NCI-H774 (cell line): ENCODE measurements at regions not wholly inside any gene's neighbourhood (a gene's known extent, or its start where the extent isn't known, plus 50 kb on each side); places are given as distances from the start of the nearest gene placed in this dataset.

Experiments used
- DNase-seq: peaks from one replicate; lab custom pipeline; 2025; lab: John Stamatoyannopoulos, UW

DNA sequence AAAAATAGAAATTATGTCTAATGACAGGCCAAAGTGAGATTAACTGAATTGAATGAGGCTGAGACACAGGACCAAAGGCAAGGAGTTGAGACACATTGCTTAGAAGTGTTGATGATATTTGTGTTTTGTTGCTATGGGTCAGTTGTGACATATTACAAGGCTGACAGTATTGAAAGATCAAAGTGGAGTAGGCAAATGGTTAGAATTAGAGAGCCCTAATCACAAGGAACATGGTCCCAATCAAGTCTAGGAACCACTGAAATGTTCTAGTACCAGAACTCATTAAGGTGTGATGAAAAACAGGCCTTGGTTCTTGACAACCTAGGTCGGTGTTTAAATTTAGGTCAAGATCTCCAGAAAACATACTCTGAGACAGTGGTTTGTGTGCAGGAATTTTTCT, 896.3 kb upstream of the HS3ST1 start:
- DNase-seq, result no peak

DNA sequence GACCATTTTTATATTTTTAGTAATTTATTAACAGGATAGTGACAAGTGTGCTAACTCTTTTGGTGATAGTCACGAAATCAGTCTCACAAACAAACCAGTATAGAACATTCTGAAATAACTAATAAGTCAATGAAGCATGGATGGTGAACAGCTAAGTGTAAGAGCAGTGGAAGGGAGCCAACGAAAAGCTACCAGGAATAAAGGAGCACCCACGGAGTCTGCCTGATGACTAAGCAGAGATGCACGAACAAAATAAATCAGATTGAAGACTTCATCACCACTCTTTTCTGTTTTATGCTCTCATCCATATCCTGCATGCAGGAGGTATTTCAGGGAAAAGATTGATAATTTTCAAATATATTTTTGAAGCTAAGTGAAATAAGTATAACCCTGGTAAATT, 891.1 kb upstream of the HS3ST1 start:
- DNase-seq, result no peak

DNA sequence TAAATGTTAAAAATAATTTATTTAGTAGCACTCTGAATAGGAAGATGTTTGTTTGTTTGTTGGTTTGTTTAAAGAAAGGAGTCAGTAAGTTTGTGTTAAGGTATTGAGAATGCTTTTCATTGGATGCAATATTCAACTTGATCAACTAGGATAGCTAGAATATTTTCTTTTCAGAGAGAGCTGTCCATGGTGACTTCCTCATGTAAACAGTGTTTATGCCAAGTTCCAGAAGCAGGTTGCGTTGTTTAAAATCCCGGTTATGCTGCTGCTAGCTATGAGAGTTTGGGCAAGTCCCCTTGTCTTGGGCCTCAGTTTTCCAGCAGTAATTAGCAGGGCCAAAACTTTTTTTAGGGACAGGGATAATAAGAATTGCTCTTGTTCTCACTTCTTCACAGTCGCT, 876.2 kb upstream of the HS3ST1 start:
- DNase-seq, result no peak

DNA sequence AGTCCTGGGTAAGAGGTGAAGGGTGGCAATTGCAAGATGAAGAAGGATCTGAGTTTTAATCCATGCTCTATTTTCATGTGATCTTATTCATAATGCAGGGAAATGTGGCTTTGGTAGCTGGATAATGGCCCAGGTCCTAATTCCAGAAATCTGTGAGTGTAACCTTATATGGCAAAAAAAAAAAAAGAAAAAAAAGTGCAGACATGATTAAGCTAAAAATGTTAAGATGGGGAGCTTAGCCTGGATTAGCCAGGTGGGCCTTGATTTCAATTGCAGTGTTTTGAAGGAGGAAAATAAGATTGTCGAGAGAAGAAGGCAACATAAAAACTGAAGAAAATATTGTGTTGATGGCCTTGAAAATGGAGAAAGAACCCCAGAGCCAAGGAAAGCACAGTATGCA, 867.7 kb upstream of the HS3ST1 start:
- no peak for DNase-seq

DNA sequence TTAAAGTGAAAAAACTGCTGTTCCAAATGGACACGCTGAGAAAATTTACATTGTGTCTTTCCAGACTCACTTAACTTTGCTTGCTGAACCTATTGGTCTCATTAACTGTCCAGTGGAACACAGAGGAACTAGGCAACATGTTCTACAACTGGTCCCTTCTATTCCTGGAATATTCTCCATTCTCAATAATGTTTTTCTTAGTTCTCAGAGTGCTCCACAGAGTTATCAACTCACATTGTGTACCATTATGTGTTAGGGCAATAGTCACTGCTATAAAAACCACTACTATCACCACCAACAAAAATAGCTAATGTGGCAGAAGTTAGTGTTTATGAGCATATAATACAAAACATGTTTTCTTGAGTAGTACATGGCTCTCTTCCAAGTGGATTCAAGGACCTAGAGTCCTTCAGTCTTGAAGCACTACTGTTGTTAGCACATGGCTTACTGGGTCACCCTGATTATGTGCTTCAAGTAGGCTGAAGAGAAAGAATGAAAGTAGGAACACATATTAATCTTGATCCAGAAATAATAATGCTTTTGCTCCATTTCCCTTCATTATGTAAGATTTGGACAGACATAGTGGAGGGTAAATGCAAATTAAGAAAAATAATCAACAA, 865.3 kb upstream of the HS3ST1 start:
- DNase-seq, result no peak

DNA sequence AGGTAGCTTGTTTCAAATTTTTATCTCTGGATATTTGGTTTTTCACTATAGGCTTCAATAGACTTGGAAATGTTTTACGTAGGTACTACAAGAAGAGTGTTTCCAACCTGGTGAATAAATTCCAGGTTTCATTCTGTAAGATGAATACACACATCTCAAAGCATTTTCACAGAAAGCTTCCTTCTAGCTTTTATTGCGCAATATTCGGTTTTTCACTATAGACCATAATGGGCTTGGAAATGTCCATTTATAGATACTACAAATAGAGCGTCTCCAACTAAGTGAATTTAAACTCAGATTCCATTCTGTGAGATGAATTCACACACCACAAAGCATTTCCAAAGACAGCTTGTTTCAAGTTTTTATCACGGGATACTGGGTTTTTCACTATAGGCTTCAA, 857.7 kb upstream of the HS3ST1 start:
- DNase-seq, result no peak

DNA sequence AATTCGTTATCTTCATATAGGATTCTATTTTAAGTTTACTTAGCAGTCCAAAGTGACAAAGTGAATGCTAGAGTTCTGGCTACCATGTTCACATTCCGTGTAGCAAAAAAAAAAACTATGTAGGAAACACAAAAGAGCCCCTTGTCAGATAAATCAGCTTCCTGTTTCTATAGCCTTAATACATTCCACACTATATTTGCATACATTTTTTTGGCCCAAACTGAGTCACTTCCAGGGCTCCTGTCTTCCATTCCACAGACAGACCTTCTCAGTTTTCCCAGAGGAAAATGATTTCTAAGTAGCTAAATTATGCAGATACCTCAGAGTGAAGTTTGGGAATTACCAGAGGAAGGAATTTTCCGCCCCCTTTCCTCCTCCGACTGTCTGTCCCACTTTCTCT, 841.9 kb upstream of the HS3ST1 start:
- no peak for DNase-seq

DNA sequence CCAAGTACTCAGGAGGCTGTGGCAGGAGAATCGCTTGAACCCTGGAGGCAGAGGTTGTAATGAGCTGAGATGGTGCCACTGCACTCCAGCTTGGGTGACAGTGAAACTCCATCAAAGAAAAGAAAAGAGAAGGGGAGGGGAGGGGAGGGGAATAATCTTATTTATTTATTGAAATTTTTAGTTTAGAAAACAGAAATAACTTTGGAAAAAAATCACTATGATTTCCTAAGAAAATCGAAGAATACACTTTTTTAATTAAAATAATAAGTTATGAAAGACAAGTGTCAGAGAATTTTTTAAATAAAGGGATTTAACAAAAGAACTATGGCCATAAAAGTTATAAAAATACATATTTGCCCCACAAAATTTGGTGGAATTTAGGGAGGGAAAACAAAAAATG, 836.9 kb upstream of the HS3ST1 start:
- DNase-seq, result no peak

DNA sequence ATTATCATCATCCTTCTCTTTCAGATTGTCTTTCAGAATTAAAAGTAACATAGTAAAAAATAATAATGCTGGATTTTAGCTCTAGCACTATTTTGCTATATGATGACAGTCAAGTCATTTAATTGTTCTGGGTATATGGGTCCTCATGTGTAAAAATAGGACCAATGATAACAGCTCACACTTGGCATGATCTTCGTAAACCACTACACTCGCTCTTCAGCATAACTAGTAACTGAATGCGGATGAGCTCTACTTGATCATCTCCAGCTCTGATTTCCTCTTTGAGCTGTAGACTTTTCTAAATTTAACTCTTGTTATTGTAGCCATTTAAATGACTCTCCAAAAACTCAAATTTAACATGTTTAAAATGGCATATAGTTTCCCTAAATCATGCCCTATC, 831.8 kb upstream of the HS3ST1 start:
- no peak for DNase-seq

DNA sequence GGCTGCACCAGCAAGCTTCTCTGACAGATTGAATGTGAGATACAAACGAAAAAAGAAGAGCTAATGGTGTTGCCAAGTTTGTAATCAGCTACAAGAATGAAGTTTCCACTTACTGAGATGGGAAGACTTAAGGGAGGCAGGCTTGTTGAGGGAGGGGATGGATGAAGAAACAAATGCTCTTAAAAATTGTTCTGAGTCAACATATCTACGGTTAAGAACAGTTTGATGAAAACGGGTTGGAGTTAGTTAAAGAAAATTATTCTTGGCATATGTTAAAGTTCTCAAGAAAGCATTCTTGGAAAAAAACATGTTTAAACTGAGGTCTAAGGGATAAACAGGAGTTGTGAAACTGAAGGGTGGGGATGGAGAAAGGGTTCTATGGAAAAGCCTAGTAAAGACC, 816.3 kb upstream of the HS3ST1 start:
- no peak for DNase-seq

DNA sequence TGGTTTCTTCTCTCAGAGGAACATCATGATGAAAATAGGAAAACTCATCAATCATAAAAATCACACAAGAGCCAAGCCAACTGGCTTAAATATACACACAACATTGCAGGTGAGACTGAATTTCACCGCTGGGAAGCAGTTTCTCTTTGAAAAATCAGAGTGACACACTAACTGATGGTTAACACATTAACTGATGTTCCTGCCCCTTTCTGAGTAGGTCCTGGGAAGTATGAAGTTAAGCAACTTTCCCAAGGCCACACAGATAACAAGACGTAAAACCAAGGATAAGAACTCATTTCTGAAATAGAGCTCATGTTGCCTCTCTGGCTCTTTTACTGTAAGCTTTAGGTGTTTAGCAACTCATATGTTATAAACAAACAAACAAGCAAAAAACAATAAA, 813.7 kb upstream of the HS3ST1 start:
- no peak for DNase-seq

DNA sequence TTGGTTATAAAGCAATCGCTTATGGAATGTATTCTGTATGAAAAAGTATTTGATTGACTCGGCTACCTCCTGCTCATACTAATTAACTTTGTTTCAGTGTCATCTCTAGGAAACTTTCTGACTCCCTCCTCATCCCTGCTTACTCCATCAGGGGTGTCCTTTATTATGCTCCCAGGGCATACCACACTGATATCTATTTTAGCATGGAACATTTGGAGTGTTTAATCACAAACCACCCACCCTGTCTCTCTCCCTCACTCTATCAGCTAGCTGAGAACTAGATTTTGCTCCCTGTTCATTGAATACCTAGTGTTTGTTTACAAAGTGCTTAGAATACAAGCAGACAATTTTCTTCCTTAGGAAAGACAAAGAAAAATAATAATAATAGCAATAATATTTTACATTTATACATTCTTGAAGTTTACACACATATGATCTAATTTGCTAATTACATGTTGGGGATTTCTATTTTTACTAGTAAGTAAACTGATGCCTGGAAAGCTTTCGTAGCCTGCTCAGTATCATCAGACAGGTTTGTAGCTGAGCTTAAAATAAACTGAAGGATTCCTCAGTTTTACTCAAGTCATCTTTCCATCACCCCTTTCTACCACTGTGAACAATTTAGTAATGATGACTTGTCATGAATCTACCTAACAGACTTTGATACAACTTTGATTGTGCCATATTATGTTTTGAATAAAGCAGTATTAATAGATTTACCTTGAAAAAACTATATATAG, 811.4 kb upstream of the HS3ST1 start:
- no peak for DNase-seq

DNA sequence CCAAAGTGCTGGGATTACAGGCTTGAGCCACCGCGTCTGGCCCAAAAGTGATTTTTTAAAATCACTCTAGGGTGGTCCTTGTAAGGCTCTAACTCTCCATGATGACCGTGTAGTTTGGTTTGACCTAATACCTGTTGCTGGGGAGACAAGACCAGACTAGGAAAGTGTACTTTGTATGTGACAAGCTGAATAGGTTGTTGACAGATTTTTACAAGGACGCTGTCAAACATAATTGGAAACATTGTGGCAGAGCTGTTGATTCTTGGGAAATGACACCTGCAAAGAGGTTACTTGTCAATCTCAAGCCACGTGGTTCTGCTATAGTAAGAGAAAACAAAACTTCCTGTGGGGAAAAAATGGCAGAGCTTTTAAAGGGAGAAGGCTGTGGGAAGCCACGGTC, 802.4 kb upstream of the HS3ST1 start:
- no peak for DNase-seq

DNA sequence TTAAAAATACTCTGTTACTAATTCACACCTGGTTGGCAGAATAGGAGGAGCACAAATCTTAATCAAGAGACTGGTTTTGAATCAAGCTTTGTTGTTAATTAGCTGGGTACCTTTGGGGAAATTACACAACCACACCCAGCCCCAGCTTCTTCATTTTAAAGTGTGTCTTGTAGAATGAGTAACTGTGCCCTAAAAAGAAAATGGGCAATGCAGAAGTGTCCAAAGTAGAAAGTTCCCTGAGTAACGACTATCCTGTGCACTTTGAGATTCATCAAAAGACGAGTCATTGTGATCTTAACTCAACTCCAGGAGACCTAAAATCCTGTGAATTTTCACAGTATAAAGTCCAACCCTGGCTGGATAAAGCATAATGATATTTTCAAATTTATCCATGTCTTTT, 792.3 kb upstream of the HS3ST1 start:
- no peak for DNase-seq

DNA sequence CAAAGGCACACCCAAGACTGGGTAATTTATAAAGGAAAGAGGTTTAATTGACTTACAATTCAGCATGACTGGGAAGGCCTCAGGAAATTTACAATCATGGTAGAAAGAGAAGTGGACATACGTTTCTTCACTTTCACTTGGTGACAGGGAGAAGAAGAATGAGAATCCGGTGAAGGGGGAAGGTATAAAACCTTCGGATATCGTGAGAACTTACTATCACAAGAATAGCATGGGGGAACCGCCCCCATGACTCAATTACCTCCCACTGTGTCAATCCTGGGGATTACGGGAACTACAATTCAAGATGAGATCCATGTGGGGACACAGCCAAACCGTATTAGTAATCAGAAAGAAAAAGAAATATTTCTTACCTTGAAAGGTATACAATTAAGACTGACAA, 782.9 kb upstream of the HS3ST1 start:
- DNase-seq, result no peak

DNA sequence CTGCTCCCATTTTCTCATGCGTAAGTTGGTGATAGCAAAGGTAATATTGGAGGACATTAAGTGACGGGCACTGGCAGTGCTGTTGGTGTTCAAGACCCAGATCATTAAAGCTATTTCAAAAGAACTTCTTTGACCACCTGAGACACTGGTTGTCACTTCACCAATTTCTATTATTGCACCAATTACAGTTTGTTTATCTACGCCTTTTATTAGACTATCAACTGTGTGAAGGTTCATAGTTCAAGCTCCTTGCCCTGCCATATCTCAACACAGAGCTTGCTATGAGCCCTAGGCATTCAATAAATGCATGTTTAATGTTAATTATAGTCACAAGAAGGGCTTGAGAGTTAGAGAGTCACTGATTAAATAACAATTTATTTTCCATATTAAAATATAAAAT, 778.7 kb upstream of the HS3ST1 start:
- DNase-seq, result no peak

DNA sequence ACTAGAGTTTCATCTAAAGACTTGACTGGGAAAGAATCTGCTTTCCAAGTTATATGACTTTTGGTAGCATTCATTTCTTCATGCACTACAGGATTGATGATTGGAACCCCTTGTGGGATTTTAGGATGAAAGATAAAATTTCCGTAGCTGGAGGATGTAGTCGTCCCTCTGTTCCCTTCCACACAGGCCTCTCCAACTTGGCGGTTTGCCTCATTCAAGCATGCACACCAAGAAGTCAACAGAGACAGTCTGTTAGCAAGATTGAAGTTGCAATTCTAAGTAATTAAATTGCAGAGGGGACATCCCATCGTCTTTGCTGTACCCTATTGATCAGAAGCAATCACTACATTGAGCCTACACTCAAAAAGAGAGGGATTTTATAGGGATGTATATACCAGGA, 777.4 kb upstream of the HS3ST1 start:
- DNase-seq, result no peak

DNA sequence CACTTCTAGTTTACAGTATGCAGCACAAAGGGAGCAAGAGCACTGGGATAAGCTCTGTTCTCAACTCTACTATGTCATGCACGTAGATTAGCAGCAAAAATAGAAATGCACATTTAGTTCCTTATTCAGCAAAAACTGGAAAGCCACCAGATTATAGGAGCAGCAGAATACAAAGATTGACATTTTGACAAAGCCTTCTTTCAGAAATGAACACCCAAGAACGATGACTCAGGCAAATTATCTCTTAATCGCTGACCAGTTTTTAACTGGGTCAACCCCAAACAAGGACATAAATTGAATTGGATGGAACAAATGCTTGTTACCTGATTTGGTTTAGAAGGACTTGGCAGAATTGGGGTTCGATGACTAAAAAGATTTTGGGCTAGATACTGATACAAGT, 775.3 kb upstream of the HS3ST1 start:
- no peak for DNase-seq

DNA sequence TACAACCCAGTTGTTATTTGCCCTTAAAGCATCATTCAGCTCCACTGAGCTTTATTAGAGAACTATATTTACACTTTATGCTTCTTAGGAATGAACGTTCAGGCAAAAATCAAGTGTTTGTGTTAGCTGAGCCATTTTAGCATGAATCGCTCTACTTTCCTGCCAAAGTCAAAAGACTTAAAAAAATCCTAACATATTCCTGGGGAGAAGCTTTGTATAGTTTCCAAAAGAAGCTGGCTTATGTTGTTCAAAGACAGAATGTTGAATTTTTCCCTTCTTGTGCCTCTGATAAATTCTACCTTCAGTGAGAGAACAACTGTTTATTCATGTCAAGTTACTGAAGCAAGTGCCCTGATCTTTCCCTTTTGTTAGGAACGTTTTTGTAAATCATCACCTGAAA, 771.5 kb upstream of the HS3ST1 start:
- DNase-seq, result no peak

DNA sequence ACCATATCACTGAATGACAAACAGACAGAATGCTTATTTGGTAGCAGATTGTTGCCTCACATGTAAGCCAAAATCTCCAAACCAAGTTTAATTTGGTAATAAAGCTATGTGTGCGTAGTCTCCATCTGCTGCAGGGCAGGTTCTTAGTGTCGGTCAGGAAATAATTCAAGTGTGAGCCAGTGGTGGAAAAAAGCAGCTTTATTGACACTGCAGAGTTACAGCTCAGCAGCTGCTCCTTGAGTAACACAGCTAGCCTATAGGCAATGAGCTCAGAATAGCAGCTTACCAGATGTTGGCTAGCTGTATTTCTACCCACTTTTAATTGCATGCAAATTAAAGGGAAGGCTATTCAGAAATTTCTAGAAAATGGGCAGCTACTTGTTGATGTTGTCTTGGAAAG, 757.8 kb upstream of the HS3ST1 start:
- DNase-seq, result no peak

DNA sequence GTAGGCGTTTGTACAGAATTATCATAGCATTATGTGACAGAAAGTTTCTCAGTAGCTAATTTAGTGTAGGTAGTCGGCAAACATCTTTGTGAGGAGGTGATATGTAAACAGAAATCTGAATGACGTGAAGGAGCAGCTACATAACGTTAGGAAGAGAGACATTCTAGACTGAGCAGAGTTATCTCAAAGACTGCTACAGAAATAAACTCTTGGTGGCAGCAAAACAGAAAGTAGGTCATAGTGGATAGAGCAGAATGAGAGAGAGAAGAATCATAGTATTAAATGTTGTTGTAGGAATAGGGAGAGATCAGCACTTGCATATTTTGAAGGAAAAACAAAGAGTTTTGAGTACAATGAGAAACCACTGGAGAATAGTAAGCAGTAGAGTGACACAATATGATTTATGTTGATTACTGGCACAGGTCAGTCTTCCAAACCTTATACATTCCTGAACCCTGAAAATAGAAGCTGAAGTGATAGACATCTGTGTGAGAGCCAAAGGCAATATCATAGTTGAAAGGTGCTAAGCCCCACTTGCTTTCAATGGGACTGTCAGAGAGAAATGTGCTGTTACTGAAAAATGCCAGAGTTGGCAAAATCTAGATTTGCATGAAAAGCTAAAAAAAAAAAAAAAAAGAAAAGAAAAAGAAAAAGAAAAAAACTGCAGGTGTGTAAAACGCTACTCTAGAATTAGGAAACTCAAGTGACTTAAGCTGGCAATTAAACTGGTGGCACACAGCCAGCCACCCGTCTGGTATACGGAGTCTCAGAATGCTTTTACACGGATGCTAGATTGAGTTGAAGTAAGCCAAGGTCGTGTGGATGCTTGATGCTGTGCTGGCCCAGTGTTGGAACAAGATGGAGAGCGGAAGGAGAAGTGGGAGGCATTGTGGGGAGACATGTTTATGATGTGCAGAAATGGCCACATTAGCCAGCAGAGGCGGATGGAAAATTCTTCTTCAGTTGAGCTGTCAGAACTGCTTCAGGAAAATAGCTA, 750.2 kb upstream of the HS3ST1 start:
- no peak for DNase-seq

DNA sequence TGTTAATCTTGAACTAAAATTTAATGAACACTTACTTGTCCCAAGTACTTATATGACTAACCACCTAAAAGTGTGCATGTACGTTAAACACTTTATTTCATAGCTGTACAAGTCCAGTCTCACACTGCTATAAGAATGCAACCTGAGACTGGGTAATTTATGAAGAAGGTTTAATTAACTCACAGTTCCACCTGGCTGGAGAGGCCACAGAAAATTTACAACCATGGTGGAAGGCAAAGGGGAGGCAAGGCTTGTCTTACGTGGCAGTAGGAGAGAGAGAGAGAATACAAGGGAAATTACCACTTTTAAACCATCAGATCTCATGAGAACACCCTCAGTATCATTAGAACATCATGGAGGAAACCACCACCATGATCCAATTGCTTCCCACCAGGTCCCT, 748.7 kb upstream of the HS3ST1 start:
- DNase-seq, result no peak

DNA sequence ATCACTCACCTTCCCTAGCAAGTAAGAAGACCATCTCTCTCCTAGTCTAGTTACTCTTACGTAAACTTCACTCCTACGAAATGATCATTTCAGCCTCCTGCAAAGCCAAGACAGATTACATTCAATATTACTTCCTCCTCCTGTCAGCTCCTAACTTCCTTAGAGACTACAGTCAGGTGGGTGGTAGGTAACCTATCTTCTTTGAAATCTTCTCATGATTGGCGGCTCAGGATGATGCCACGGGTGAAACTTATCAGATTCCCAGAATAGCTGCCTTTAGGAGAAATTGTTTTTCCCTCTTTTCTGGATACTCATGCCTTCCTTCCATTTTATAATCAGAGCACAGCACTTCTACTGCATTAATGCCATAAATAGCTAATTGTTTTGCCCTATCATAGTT, 744.8 kb upstream of the HS3ST1 start:
- DNase-seq, result no peak
